ENCODE measurements at regions not wholly inside any gene's neighbourhood (a gene's known extent, or its start where the extent isn't known, plus 50 kb on each side); places are given as distances from the start of the nearest gene placed in this dataset.
A peak's percentile ranks its signal among the peaks of the same experiment; 100 is the strongest.

GRCh38 chr9:96169901-96170300 lies 132.1 kb downstream of the HSD17B3 start:
- Histone ChIP-seq H3K27me3 (replicated peaks; ENCODE audit: insufficient read depth) (no peaks in the 10 kb centered on the region), H3K9me3 (no peaks in the 10 kb centered on the region), H3K4me1 (replicated peaks) (peaks cover 12% of the 10 kb centered on the region), H3K4me3 (no peak overlapping the region), H3K27ac (peak overlapping the region; percentile 40 to 56), H3K36me3 (no peaks in the 10 kb centered on the region)
- intact Hi-C loops (cut with DNase I) = no loop called here
- DNase-seq (ENCODE audit: low spot score) = no peak
- 72% methylated on average over 6 of the region's 6 CpGs for WGBS
- TF ChIP-seq CTCF (IDR thresholded peaks at IDR 0.05) = no peak
- no peak for TF ChIP-seq POLR2AphosphoS5 (IDR thresholded peaks at IDR 0.05)
- no peak for TF ChIP-seq POLR2A (IDR thresholded peaks at IDR 0.05)

GRCh38 chr9:96169484-96169883 lies 132.5 kb downstream of the HSD17B3 start:
- H3K4me3 ChIP-seq = no peak overlapping the region
- H3K27me3 ChIP-seq (replicated peaks; ENCODE audit: insufficient read depth) = no peaks in the 10 kb centered on the region
- WGBS = 26% methylated on average over 15 of the region's 15 CpGs
- H3K36me3 ChIP-seq = no peaks in the 10 kb centered on the region
- intact Hi-C loops (cut with DNase I) = no loop called here
- TF ChIP-seq CTCF (IDR thresholded peaks at IDR 0.05) = no peak
- peak; percentile 37 for TF ChIP-seq POLR2AphosphoS5 (IDR thresholded peaks at IDR 0.05)
- no peak for TF ChIP-seq POLR2A (IDR thresholded peaks at IDR 0.05)
- peak overlapping the region; percentile 40 to 56 for H3K27ac ChIP-seq
- peaks cover 12% of the 10 kb centered on the region for H3K4me1 ChIP-seq (replicated peaks)
- H3K9me3 ChIP-seq = no peaks in the 10 kb centered on the region
- DNase-seq (ENCODE audit: low spot score) = peak; percentile 75

GRCh38 chr9:96168882-96169281 lies 133.1 kb downstream of the HSD17B3 start:
- Histone ChIP-seq H3K4me3 (no peak overlapping the region), H3K4me1 (replicated peaks) (peaks cover 12% of the 10 kb centered on the region), H3K27ac (peak overlapping the region; percentile 40 to 56), H3K36me3 (no peaks in the 10 kb centered on the region), H3K27me3 (replicated peaks; ENCODE audit: insufficient read depth) (no peaks in the 10 kb centered on the region), H3K9me3 (no peaks in the 10 kb centered on the region)
- 82% methylated on average over 10 of the region's 10 CpGs for WGBS
- no peak for TF ChIP-seq CTCF (IDR thresholded peaks at IDR 0.05)
- TF ChIP-seq POLR2A (IDR thresholded peaks at IDR 0.05) = no peak
- TF ChIP-seq POLR2AphosphoS5 (IDR thresholded peaks at IDR 0.05) = no peak
- DNase-seq (ENCODE audit: low spot score) = no peak
- intact Hi-C loops (cut with DNase I) = no loop called here

GRCh38 chr9:96167011-96167410 lies 135.0 kb downstream of the HSD17B3 start:
- no peak for DNase-seq (ENCODE audit: low spot score)
- no peaks in the 10 kb centered on the region for H3K9me3 ChIP-seq

More at GRCh38 chr9:96167011-96167410, 135.0 kb downstream of the HSD17B3 start:
- Histone ChIP-seq H3K27me3 (replicated peaks; ENCODE audit: insufficient read depth) (no peaks in the 10 kb centered on the region), H3K36me3 (no peaks in the 10 kb centered on the region), H3K4me3 (no peak overlapping the region), H3K27ac (no peak overlapping the region), H3K4me1 (replicated peaks) (peaks cover 12% of the 10 kb centered on the region)
- intact Hi-C loops (cut with DNase I) = no loop called here
- WGBS = 96% methylated on average over 15 of the region's 15 CpGs
- TF ChIP-seq POLR2A (IDR thresholded peaks at IDR 0.05) (no peak), CTCF (IDR thresholded peaks at IDR 0.05) (no peak), POLR2AphosphoS5 (IDR thresholded peaks at IDR 0.05) (no peak)

Data from prostate gland (tissue), 2 donors.